ENCODE measurements at regions not wholly inside any gene's neighbourhood (a gene's known extent, or its start where the extent isn't known, plus 50 kb on each side); places are given as distances from the start of the nearest gene placed in this dataset.

DNA sequence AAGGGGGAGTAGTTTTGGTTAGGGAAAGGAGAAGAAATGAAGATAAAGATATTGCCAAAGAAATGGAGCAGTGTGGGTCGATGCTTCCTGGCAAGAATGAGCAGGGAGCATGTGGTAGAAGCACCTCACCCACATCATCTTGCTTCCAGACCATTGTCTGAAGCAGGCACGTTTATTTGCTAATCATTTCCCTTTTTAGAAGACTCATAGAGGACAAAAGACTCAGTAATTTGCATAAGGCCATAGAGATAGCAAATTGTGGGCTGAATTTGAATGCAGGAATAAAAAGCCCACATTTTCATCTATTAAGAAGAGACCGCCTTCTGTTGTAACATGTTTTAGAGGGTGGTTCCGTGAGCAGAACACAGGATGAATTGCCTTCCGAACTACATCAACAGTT lies 275.2 kb upstream of the FAT4 start:
- H2BK120ac ChIP-seq (ENCODE audit: low read depth, low read length), result no peak overlapping the region
- TF ChIP-seq BHLHE40 (IDR thresholded peaks at IDR 0.05; ENCODE audit: low read depth, low read length), result no peak
- TF ChIP-seq NFE2L2 (IDR thresholded peaks at IDR 0.05; ENCODE audit: low read depth, low read length), result no peak
- no peak for TF ChIP-seq FOS (IDR thresholded peaks at IDR 0.05; ENCODE audit: low read depth, low read length)
- TF ChIP-seq, protein P1, sequence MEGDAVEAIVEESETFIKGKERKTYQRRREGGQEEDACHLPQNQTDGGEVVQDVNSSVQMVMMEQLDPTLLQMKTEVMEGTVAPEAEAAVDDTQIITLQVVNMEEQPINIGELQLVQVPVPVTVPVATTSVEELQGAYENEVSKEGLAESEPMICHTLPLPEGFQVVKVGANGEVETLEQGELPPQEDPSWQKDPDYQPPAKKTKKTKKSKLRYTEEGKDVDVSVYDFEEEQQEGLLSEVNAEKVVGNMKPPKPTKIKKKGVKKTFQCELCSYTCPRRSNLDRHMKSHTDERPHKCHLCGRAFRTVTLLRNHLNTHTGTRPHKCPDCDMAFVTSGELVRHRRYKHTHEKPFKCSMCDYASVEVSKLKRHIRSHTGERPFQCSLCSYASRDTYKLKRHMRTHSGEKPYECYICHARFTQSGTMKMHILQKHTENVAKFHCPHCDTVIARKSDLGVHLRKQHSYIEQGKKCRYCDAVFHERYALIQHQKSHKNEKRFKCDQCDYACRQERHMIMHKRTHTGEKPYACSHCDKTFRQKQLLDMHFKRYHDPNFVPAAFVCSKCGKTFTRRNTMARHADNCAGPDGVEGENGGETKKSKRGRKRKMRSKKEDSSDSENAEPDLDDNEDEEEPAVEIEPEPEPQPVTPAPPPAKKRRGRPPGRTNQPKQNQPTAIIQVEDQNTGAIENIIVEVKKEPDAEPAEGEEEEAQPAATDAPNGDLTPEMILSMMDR (conservative IDR thresholded peaks at IDR 0.05; ENCODE audit: low read depth, low read length), result no peak
- TF ChIP-seq, protein P2, sequence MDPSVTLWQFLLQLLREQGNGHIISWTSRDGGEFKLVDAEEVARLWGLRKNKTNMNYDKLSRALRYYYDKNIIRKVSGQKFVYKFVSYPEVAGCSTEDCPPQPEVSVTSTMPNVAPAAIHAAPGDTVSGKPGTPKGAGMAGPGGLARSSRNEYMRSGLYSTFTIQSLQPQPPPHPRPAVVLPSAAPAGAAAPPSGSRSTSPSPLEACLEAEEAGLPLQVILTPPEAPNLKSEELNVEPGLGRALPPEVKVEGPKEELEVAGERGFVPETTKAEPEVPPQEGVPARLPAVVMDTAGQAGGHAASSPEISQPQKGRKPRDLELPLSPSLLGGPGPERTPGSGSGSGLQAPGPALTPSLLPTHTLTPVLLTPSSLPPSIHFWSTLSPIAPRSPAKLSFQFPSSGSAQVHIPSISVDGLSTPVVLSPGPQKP (IDR thresholded peaks at IDR 0.05; ENCODE audit: borderline replicate concordance, low read depth, low read length), result no peak
- TF ChIP-seq RAD21 (IDR thresholded peaks at IDR 0.05; ENCODE audit: low read length), result no peak
- no peak for TF ChIP-seq CHD1 (IDR thresholded peaks at IDR 0.05; ENCODE audit: low read depth, low read length)
- no peak for TF ChIP-seq SMC3 (IDR thresholded peaks at IDR 0.05; ENCODE audit: low read depth, low read length)
- TF ChIP-seq RCOR1 (IDR thresholded peaks at IDR 0.05; ENCODE audit: insufficient replicate concordance, low read length), result no peak
- TF ChIP-seq, protein P3, sequence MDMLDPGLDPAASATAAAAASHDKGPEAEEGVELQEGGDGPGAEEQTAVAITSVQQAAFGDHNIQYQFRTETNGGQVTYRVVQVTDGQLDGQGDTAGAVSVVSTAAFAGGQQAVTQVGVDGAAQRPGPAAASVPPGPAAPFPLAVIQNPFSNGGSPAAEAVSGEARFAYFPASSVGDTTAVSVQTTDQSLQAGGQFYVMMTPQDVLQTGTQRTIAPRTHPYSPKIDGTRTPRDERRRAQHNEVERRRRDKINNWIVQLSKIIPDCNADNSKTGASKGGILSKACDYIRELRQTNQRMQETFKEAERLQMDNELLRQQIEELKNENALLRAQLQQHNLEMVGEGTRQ (IDR thresholded peaks at IDR 0.05; ENCODE audit: low read depth, low read length), result no peak
- no peak for TF ChIP-seq RFX5 (IDR thresholded peaks at IDR 0.05; ENCODE audit: low read depth, low read length)
- TF ChIP-seq MAFK (IDR thresholded peaks at IDR 0.05; ENCODE audit: low read depth, low read length), result no peak
- POLR2A ChIA-PET (ENCODE audit: unreplicated experiment), result no interaction called here
- no peak overlapping the region for H2BK20ac ChIP-seq (ENCODE audit: low read depth, low read length)
- H3K14ac ChIP-seq (replicated peaks; ENCODE audit: low read depth, low read length), result no peak overlapping the region
- H3K23ac ChIP-seq (ENCODE audit: low read depth, low read length), result no peak overlapping the region
- no peak overlapping the region for H4K5ac ChIP-seq (ENCODE audit: low read depth, low read length)
- no peak overlapping the region for H3K27ac ChIP-seq (ENCODE audit: insufficient read depth, low read length)
- DNase-seq (no peak), ATAC-seq (ENCODE audit: low read depth) (no peak)
- no peak overlapping the region for H3K18ac ChIP-seq (ENCODE audit: low read depth, low read length)
- no peak overlapping the region for H3K56ac ChIP-seq (ENCODE audit: extremely low read depth, insufficient read depth, low read length)
- no peaks in the 10 kb centered on the region for H4K20me1 ChIP-seq (ENCODE audit: insufficient read depth, low read length)
- CTCF ChIA-PET, result interaction anchor here (1.0 kb wide), 1 partner anchor 15 kb away, joined by 4 read pairs; no protein-coding TSS in a partner anchor
- H2BK5ac ChIP-seq (ENCODE audit: low read depth, low read length, poor library complexity, severe bottlenecking), result no peak overlapping the region
- H3K36me3 ChIP-seq (ENCODE audit: control insufficient read depth, insufficient read depth, low read length), result no peaks in the 10 kb centered on the region
- no peak overlapping the region for H3K9ac ChIP-seq (ENCODE audit: low read depth, low read length)
- no peak overlapping the region for H4K91ac ChIP-seq (ENCODE audit: insufficient read depth, low read depth, low read length)
- H2AFZ ChIP-seq (replicated peaks; ENCODE audit: low read length, poor library complexity), result no peak overlapping the region
- H3K9me3 ChIP-seq (ENCODE audit: control insufficient read depth, insufficient read depth, low read length), result no peaks in the 10 kb centered on the region
- H3K4me1 ChIP-seq (ENCODE audit: control insufficient read depth, insufficient read depth, low read length), result no peaks in the 10 kb centered on the region
- H3K27me3 ChIP-seq (ENCODE audit: control insufficient read depth, insufficient read depth, low read length), result no peaks in the 10 kb centered on the region
- H2AK9ac ChIP-seq (replicated peaks; ENCODE audit: low read depth, low read length, poor library complexity), result no peak overlapping the region
- H3K79me1 ChIP-seq (ENCODE audit: low read depth in 1 of 2, low read length in 2 of 2), result no peaks in the 10 kb centered on the region
- no peak overlapping the region for H2BK15ac ChIP-seq (ENCODE audit: low read depth, low read length)
- no TSS peak for BruUV-seq (replicated peaks)
- no peak overlapping the region for H2AK5ac ChIP-seq (ENCODE audit: low read depth, low read length)
- H4K8ac ChIP-seq (ENCODE audit: low read depth in 2 of 2, low read length in 2 of 2), result no peak overlapping the region
- H3K9me1 ChIP-seq (ENCODE audit: insufficient read depth, low read length), result 0 out of 2 replicates have a peak, but pooled peaks cover 3% of the 10 kb centered on the region
- dilution Hi-C loops (cut with HindIII; ENCODE audit: low sequenced_read_pairs, unreplicated experiment), result no loop called here
- H3K4ac ChIP-seq (ENCODE audit: low read depth, low read length), result no peak overlapping the region
- no peak overlapping the region for H3K4me2 ChIP-seq (ENCODE audit: low read depth, low read length)
- no CpG with 5 or more reads among the region's 5 CpGs for WGBS, 2 experiments (ENCODE audit: extremely low coverage in 2 of 2, insufficient read length in 1 of 2)
- in situ Hi-C loops (cut with MboI; ENCODE audit: low sequenced_read_pairs), result no loop called here
- intact Hi-C loops (cut with micrococcal nuclease), result no loop called here
- no peak overlapping the region for H3K4me3 ChIP-seq (ENCODE audit: insufficient read depth, low read depth, low read length)

Measured in IMR-90 (cell line).